KOPT-K1 (cell line): ENCODE measurements at regions not wholly inside any gene's neighbourhood (a gene's known extent, or its start where the extent isn't known, plus 50 kb on each side); places are given as distances from the start of the nearest gene placed in this dataset.
A peak's percentile ranks its signal among the peaks of the same experiment; 100 is the strongest.

Source experiments
- H3K27ac ChIP-seq: fragments of 200-600 bp; sonication (generic); 2 replicates; pipeline ENCODE4 v1.5.1; 2016; ENCODE audit warnings: antibody characterized with exemption, mild to moderate bottlenecking, low read depth, low read length; ENCODE audit not compliant: poor library complexity, severe bottlenecking
- H3K36me3 ChIP-seq: fragments of 200-600 bp; sonication (generic); 2 replicates; pipeline ENCODE4 v1.5.1; 2017; ENCODE audit warnings: antibody characterized with exemption, mild to moderate bottlenecking, low read length, moderate library complexity; ENCODE audit not compliant: insufficient read depth
- H3K9me3 ChIP-seq: fragments of 200-600 bp; sonication (generic); 2 replicates; pipeline ENCODE4 v1.5.1; 2017; ENCODE audit warnings: antibody characterized with exemption, low read length, mild to moderate bottlenecking; ENCODE audit not compliant: insufficient read depth, poor library complexity, severe bottlenecking

- H3K9me3 ChIP-seq, result no peaks in the 10 kb centered on the region
- no peaks in the 10 kb centered on the region for H3K36me3 ChIP-seq
- H3K27ac ChIP-seq, result peak overlapping the region; percentile 71
Observed at GRCh38 chr13:31042049-31042448, 109.6 kb downstream of the TEX26 start.

- Histone ChIP-seq H3K9me3 (no peaks in the 10 kb centered on the region), H3K27ac (no peak overlapping the region), H3K36me3 (no peaks in the 10 kb centered on the region)
Observed at GRCh38 chr13:31038834-31039552, 106.5 kb downstream of the TEX26 start.

- Histone ChIP-seq H3K27ac (no peak overlapping the region), H3K36me3 (no peaks in the 10 kb centered on the region), H3K9me3 (no peaks in the 10 kb centered on the region)
Observed at GRCh38 chr13:31037874-31038500, 105.5 kb downstream of the TEX26 start.

GRCh38 chr13:31036731-31037695 lies 104.6 kb downstream of the TEX26 start:
- no peaks in the 10 kb centered on the region for H3K9me3 ChIP-seq
- no peaks in the 10 kb centered on the region for H3K36me3 ChIP-seq
- no peak overlapping the region for H3K27ac ChIP-seq

- no peaks in the 10 kb centered on the region for H3K9me3 ChIP-seq
- no peak overlapping the region for H3K27ac ChIP-seq
- no peaks in the 10 kb centered on the region for H3K36me3 ChIP-seq
Observed at GRCh38 chr13:31035185-31035965, 102.9 kb downstream of the TEX26 start.

GRCh38 chr13:31032528-31033113 lies 100.2 kb downstream of the TEX26 start:
- Histone ChIP-seq H3K9me3 (no peaks in the 10 kb centered on the region), H3K36me3 (no peaks in the 10 kb centered on the region), H3K27ac (no peak overlapping the region)

GRCh38 chr13:31031482-31031881 lies 99.0 kb downstream of the TEX26 start:
- no peak overlapping the region for H3K27ac ChIP-seq
- no peaks in the 10 kb centered on the region for H3K36me3 ChIP-seq
- no peaks in the 10 kb centered on the region for H3K9me3 ChIP-seq

GRCh38 chr13:31029102-31029501 lies 96.6 kb downstream of the TEX26 start:
- Histone ChIP-seq H3K36me3 (no peaks in the 10 kb centered on the region), H3K27ac (no peak overlapping the region), H3K9me3 (no peaks in the 10 kb centered on the region)

- Histone ChIP-seq H3K27ac (no peak overlapping the region), H3K36me3 (no peaks in the 10 kb centered on the region), H3K9me3 (no peaks in the 10 kb centered on the region)
Observed at GRCh38 chr13:31027136-31027535, 94.7 kb downstream of the TEX26 start.
